Stimulated activated CD4-positive, alpha-beta T cell treated with anti-CD3 and anti-CD28 coated beads, TNF-alpha, amount 100 ng/mL, for 24 hours (primary cell): ENCODE measurements at regions not wholly inside any gene's neighbourhood (a gene's known extent, or its start where the extent isn't known, plus 50 kb on each side); places are given as distances from the start of the nearest gene placed in this dataset.

ENCODE experiments used
- DNase-seq, 3 experiments: peaks; one replicate each; pipeline ENCODE4 v3.0.0-alpha.2; 2020; ENCODE audit warnings: low read depth in 3 of 3

DNA sequence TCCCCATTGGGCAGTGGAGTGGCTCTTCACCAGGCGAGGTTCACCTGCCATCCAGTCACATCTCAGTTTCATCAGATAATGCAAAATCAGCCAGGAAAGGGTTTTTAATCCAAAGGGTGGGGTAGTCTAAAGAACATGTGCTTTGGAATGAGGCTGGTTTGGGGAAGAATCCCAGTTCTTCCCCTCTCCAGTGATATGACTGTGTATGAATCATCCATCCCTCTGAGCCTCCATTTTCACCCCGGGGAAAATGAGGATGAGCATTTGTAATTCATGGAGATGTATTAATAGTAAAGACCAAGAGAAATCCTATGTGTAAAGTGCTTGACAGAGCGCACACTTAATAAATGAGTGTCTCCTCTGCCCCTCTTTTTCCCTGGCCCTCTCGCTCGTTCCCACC, 215.1 kb upstream of the FGGY start:
- DNase-seq = no peak

DNA sequence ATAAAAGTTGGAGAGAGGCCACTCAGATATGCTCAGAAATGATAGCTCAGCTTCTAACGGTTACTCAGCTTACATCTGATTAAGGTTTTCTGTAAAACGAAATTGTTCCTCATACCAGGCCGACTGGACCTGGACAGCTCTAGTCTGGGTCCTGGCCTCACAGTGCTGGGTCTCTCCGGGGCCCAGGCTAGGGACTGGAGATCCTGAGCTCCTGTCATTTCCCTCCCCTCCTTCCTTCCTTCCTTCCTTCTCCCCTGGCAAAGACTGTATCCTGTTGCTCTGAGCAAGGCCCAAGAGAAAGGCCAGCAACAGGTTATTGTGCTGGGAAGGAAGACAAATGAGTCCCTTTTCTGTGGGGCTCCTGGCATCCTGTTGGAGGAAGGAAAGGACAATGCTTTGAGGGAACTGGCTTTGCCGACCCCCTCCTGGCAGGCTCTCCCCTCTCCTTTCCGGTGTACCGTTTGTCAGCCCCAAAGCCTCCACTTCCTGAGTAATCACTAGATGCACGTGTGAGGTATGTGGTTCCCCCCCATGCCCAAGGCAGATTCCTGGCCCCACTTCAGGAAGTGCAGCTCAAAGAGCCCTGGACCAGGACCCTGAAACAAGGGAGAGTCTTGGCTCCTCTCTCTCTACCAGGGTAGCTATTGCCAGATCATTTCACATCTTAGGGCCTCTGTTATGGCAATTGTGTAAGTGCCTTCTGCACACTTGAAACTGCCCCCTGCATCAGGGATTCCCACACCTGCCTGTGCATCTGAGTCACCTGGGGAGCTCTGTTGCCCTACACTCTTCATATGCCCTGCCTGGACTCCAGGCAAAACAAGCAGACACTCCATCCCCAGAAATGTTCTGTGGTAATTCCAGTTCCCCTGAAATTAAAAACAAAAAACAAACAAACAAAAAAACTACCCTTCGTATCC, 212.7 kb upstream of the FGGY start:
- DNase-seq = no peak

DNA sequence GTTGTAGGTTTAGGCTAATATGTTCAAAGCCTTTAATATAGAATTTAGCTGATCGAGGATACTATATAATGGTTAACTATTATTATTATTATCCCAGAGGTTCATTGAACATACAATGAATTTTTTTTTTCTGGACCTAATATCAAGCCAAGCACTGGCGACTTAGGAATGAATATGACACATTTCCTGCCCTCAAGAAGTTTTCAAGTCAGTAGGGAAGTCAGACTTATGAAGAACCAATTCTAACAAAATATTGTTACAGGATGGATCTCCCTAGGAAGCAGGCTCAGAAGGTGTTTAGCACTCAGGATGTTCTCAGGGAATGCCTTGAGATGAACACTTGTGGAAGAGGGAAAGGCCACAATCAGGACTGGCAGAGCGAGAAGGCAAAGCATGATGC, 211.8 kb upstream of the FGGY start:
- DNase-seq = no peak

DNA sequence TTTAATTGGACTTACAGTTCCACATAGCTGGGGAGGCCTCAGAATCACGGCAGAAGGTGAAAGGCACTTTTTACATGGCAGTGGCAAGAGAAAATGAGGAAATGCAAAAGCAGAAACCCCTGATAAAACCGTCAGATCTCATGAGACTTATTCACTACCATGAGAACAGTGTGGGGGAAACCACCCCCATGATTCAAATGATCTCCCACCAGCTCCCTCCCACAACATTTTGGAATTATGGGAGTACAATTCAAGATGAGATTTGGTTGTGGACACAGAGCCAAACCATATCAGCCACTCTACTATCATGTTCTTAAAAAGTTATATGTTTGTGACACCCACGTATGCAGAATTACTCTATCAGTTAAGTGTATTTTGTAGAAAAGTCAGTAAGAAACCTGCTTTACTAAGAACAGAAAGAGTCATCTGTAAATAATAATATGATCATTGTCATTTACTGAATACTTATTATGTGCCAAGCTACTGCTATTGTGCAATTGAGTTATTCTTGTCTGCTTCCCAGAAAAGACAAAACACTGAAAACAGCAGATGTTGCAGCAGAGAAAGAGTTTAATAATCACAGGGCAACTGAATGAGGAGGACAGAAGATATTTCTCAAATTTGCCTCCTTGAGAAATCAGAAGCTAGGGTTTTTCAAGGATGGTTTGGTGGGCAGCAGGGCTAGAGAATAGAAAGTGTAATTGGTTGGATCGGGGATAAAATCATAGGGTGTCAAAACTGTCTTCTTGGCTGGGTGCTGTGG, 207.7 kb upstream of the FGGY start:
- DNase-seq = no peak

DNA sequence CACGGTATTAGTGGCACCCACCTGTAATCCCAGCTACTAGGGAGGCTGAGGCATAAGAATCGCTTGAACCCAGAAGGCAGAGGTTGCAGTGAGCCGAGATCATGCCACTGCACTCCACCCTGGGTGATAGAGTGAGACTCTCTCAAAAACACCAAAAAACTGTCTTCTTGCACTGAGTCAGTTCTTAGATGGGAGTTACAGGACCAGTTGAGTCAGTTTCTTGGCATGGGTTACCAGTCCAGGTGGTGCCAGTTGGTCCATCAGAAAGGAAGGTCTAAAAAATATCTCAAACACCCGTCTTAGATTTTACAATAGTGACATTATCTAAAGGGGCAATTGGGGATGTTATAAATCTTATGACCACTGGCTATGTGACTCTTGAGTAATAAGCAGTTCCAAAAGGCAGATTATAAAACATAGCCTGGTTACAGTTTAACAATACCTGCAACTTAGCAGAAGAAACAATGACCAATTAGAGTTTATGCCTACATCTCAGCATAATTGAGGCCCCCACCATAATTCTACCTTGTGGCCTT, 206.9 kb upstream of the FGGY start:
- DNase-seq = no peak

DNA sequence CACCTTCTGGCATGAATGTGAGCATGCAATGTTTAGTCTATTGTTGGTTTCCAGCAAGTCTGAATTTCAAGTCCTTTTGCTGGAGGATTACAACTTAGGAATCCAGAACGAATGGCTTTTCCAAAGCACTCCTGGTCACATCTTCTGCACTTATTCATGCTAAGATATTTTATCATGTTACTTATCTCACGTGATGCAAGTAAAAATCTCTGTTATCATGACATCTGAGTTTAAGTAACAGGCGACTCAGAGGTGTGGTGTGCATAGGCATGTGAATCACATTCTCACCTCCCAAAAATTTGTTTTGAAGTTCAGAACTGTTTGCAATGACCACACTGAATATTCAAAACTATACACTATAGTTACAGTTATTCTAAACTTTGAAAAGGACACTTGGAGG, 204.8 kb upstream of the FGGY start:
- DNase-seq = no peak

DNA sequence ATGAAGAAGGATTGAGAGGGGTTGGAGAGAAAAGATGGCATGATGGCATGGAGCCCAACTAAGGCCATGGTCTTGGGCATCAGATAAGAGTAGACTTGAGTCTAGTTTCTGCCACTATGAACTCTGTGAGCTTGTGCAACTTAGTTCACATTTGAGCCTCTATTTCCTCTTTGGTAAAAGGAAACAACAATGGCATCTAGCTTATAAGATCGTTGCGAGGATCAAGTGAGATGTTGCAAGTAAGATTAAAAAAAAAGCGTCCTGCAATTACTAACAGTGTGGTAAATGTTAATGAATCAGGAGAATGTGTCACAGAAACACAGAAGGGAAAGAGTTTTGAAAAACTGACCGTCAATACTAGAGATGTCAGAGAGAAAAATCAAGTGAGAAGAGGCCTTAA, 202.9 kb upstream of the FGGY start:
- no peak for DNase-seq

DNA sequence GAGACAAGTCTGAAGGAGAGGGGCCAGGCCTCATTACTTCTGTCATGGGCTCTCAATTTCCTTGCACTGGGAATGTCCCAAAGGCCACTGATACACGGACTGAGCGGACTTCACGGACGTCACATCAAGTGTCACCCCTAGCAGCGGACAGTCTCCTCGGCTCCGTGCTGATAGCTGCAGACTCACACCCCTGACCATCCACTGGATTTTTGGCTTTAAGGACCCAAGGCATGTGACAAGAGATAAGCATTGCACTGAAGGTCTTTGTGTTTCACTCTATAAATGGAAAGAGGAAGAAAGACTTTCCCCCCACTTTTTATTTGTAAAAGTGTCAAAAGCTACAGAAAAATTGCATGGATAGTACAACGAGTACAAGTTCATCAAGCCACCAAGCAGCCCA, 200.4 kb upstream of the FGGY start:
- no peak for DNase-seq

DNA sequence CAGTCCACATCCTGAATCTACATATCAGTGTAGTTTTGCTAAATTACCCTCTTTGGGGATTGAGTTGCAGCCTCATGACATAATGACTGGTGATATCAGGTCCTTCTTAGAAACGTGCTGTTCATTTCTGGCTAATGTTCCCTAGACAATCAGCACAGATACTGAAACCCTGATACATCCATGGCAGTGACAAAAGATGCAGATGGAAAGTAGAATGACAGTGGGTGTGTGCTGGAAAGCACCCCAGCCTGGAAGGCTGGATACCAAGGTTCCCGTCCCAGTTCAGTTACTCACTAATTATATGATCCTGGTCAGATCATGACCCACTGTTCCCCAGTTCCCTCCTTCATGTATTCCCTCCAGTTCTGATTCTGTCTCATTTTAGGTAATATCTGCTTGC, 198.2 kb upstream of the FGGY start:
- DNase-seq = no peak

DNA sequence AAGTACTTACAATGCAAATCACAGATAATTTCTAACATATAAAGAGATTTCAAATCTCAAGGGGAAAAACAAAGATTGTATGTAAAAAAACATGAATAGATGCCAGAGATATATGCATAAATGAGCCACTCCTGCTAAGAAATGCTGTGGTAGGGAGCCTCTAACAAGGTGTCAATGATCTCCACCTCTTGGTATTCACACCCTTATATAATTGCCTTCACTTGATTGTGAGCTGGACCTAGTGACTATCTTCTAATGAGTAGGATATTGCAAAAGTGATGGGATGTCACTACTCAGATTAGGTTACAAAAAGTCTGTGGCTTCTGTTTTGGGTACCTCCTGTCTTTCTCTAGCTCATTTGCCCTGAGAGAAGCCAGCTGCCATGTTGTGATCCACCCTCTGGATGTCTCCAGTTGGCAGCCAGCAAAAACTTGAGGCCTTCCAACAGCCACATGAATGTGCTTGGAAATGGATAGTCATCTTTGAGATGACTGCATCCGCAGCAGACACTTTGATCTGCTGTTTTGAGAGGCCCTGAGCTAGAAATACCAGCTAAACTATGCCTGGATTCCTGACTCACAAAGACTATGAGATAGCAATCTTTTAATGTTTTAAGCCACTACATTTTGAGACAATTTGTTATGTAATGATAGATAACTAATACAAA, 196.1 kb upstream of the FGGY start:
- DNase-seq = no peak

DNA sequence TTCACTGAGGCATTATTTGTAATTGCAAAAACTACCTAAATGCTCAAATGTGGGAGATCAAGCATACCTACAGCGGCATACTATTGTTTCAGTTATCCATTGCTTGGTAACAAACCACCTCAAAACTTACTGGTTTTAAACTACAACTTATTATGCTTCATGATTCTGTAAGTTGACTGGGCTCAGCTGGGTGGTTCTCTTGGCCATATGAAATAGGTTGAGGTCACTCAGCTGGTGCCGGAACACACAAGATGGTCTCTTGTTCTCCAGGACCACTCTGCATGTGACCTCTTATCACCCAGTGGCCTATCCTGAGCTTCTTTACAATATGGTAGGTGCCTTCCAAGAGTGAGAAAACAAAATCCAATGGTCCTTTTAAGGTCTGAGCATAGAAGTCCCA, 195.4 kb upstream of the FGGY start:
- DNase-seq = no peak

DNA sequence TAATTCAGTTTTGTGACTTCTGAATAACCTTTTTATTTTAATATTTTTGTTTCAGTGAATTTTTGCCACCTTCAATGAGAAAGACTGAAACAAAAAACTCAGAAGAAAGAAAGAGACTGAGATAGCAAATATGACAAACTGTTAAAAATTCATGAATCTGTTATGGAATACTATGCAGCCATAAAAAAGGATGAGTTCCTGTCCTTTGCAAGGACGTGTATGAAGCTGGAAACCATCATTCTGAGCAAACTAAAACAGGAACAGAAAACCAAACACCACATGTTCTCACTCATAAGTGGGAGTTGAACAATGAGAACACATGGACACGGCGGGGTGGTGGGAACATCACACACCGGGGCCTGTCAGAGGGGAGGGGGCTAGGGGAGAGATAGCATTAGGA, 193.4 kb upstream of the FGGY start:
- DNase-seq = no peak

DNA sequence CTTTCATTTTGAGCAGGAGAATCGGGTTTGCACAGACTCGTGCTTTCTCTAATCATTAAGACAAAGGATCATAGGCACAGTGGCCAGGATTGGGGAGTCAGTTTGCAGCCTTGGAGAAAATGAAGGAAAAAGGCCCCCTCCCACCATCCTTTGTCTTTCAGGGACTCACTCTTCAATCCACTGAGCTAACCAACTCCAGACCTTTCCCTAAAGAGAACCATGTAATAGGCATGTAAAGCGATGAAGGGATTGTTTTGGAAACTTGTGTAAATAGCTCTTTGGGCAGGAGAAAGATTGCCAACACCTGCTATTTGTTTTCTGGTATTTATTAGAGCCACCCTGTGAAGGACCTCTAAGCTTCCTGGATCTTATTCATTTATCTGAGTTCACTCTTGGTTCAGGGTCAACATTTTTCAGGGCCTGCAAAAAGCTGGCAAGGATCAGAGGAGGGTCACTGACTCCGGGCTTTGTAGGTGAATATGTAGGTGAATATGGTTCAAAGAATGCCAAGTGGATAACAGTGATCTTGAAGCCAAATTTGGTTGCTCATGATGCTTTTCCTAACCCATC, 192.6 kb upstream of the FGGY start:
- no peak for DNase-seq

DNA sequence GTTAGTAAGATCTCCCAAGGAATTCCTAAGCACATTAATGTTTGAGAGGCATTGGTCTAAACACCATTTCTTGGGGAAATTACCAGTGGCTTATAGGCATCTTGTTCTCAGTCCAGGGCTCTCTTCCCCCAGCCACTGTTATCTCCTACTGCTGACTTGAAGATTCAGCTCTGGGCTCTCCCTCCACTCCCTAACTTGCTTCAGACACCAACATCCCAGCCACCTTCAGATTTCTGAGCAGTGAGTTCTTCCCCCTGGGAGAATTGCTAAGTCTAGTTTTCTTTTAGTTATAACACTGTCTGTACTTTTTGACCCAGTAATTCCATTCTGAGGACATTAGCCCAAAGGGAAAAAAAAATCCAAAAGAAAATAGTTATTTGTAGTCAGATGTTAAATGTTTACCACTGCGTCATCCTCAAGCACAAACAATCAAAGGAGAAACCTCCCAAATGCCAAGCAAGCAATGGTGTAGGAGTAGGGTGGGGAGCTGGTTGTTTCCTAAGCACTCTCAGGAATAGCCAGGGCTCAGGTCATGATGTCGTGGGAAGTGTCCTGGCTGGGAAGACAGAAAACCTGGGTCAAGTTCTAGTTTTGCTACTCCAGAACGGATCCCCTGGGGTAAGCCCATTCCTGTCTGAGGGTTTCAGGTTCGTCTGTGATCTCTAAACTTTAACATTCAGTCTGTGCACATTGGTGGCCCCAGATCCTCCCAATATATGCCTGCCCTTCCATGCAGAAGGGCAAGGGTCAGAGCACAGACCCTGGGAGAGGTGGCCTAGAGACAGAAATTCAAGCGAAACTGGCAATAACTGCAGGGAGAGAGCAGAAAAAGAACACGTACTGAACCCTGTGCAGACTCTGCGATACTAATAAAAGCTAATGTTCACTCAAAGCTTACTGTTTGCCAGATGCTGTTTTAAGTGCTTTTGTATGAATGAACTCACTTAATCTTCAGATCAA, 191.1 kb upstream of the FGGY start:
- no peak for DNase-seq

DNA sequence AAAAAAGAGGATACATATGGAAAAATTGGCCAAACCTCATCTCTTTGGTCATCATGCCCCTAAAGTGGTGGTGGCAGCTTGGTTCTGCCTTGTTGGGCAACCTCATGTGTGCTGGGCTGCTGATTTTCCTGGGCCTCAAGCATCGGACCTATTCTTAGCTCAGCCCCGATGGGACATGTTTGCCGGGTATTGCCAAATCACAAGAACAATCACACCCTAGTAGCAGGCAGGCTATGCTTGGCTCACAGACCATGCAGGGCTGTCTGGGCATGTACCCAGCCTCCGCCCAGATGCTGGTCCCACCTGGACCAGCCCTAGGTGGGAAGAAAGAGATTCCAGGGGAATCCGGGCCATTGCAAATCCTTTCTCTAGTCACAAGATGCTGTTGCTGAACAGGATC, 189.4 kb upstream of the FGGY start:
- no peak for DNase-seq

DNA sequence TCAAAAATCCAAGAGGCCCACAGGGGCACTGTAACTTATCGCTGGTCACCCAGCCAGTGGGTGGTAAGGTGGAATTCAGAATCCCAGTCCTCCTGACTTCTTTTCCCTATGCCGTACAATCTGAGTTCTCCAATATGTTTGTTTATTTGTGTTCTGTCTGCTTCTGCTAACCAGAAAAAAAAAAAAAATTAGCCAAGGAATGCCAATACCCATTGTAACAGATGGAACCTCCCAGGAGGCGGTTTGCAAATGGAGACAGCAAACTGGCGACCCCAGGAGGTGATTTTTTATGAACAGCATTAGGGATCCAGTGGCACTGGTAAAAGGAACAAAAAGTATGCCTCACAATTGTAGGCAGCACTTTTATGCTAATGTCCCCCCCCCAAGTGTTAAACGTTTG, 189.0 kb upstream of the FGGY start:
- no peak for DNase-seq

DNA sequence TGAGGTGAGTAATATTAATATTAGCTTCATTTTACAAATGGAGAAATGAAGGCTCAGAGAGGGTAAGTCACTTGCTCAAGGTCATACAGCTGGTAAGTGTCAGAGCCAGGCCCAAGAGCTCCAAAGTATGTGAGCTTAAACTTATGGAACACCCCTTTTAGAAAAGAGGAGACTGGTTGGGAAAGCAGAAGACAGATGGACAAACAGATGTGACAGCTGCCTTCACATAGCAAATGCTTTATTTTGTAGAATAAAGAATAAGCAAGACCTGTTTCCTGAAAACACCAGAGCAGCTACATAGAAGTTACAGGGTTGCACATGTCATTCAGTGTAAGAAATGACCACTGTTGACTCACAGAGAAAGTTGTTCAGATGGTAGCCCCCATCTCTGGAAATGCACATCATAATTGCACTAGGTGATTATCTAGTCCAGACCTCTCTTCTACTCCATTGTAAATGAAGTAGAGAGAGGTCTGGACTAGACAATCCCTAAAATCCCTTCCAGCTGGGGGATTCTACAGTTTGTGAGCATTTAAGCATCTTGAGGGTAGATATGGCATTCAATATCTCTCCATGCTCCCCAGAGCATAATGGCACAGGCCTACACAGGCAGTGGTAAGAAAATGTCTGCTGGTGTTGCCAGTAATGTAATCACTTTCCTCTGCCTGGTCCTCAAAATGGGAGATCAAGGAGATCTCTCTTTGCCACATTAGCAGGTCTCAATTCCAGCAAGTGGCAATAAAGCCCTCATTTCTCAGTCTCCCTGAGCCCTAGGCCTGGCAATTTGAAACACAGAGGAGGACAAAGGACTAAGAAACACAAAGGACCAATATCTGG, 188.2 kb upstream of the FGGY start:
- no peak for DNase-seq

DNA sequence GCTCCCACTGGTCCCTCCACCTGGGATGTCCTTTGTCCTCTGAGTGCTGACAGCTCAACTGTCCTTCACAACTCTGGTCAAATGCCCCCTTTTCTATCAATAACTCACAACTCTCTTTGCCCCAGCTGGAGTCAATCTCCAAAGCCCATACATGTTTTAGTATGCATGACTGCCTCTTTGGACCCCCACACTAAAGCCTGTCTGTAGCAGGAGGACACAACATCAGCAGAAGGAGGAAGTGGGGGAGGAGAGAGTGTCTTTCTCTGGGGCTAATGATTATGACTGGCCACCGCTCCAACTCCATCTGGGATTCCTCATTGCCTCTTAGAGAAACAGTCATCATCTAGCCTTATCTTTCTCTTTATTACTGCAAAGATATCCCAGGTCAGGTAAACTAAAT, 186.6 kb upstream of the FGGY start:
- DNase-seq = no peak

DNA sequence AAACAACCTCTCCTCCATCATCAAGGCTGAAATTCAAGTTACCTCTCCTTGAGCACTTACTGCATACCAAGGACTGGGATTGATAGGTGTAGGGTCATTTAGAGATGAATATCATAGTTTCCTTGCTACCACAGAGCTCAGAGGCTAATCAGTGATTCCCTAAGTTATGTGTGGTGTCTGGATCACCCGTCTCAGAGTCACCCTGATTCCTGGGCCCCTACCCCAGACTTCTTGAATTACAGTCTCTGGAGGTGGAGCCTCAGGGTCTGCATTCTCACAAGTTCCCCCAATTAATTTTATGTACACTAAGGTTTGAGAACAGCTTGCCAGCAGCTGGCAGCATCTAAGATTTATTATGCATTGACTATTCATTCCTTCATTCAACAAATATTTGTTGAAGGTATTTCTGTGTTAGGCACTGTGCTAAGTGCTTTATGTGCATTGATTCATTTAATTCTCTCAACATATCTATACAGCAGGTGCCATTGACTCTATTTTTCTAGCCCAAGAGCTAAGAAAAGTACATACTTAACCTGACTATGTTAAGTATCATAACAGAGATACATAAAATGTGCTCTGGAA, 182.9 kb upstream of the FGGY start:
- no peak for DNase-seq

DNA sequence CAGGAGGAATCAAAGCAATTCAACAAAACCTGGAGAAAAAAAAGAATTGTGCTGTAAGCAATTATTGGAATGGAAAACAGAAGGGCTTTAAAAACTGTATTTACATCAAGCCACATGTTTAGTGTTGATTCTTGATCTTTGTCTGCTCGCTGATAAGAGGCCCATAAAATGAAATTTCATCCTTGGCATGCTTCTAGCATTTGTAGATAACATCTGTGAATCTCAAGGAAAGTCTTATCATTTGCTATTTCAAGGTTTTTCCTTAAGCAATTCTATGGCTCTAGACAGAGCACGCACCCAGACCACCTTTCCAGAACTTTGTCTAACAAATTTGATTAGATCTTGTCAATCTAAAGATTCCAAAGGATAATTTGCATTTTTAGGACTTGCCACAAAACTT, 181.0 kb upstream of the FGGY start:
- no peak for DNase-seq
